Activated CD8-positive, alpha-beta T cell treated with anti-CD3 and anti-CD28 coated beads, Interleukin-2, amount 10 ng/mL, durations not matched to agents 7 days and 5 days (primary cell): ENCODE measurements at regions not wholly inside any gene's neighbourhood (a gene's known extent, or its start where the extent isn't known, plus 50 kb on each side); places are given as distances from the start of the nearest gene placed in this dataset.

ENCODE experiments used
- ATAC-seq: fragments of 150-1000 bp; cut with Tn5 transposase; one replicate; pipeline ENCODE4 v1.10.0; 2021; ENCODE audit warnings: moderate library complexity
- CTCF ChIA-PET: fragments of 350-600 bp; sonication (Branson Sonifier 250); formaldehyde crosslinking; loops from one replicate; lab custom pipeline; 2021; ENCODE audit warnings: antibody characterized with exemption; lab: Charles Lee
- POLR2A ChIA-PET: fragments of 350-600 bp; sonication (Branson Sonifier 250); formaldehyde crosslinking; loops from one replicate; lab custom pipeline; 2021; ENCODE audit warnings: antibody characterized with exemption; lab: Charles Lee
- DNase-seq: peaks from one replicate; pipeline ENCODE4 v3.0.0-alpha.2; 2020
- H3K27ac Mint-ChIP-seq: one replicate; pipeline ENCODE4 v1.8.0; 2021; ENCODE audit warnings: mild to moderate bottlenecking, mixed read lengths
- H3K27me3 Mint-ChIP-seq: one replicate; pipeline ENCODE4 v1.8.0; 2021; ENCODE audit warnings: low read depth, mixed read lengths
- H3K36me3 Mint-ChIP-seq: one replicate; pipeline ENCODE4 v1.8.0; 2021; ENCODE audit warnings: low read depth, mixed read lengths
- H3K4me1 Mint-ChIP-seq: one replicate; pipeline ENCODE4 v1.8.0; 2021; ENCODE audit warnings: low read depth, mixed read lengths
- H3K4me3 Mint-ChIP-seq: one replicate; pipeline ENCODE4 v1.8.0; 2021; ENCODE audit warnings: mild to moderate bottlenecking, mixed read lengths
- H3K9me3 Mint-ChIP-seq: one replicate; pipeline ENCODE4 v1.8.0; 2022; ENCODE audit warnings: mixed read lengths; ENCODE audit not compliant: insufficient read depth

DNA sequence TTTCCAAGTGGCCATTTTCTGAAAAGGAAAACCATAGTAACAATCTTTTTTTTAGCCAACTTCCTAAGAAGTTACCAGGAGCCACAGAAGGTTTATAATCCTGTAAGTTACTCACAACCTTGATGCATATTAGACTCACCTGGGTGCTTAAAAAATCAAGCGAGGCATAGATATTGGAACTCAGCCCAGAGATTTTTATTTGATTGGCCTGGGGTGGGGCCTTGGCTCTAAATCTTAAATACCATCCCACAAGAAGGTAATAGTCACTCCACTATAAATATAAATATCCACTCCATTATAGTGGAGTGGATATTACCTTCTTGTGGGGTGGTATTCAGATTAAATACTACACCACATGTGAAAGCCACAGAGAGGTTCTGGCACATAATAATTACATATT lies 429.6 kb downstream of the RFC3 start:
- no peaks in the 10 kb centered on the region for H3K4me1 Mint-ChIP-seq
- CTCF ChIA-PET = no interaction called here
- ATAC-seq = no peak
- no peaks in the 10 kb centered on the region for H3K27me3 Mint-ChIP-seq
- no peak overlapping the region for H3K4me3 Mint-ChIP-seq
- DNase-seq = no peak
- H3K27ac Mint-ChIP-seq = no peak overlapping the region
- H3K36me3 Mint-ChIP-seq = no peaks in the 10 kb centered on the region
- POLR2A ChIA-PET = no interaction called here
- no peaks in the 10 kb centered on the region for H3K9me3 Mint-ChIP-seq

DNA sequence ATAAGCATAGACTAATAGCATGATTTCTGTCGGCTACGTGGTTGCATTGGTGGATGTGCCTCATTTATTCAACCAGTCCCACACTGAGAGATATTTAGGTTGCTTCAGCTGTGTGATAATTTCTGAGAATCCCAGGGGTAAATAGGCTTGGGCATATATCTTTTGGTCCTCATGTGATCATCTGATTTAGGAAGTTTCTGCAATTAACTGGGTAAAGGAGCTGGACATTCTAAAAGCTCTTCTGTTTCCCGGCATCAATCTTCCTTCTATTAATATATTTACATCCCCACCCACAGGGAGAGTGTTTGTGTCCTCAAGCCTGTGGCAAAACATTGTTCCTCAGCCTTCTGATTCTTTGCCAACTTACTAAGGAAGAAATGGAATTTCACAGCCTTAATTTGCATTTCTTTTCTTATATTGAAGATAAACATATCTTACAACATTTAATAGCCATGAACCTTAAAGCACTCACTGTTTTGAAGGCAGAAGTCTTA lies 431.6 kb downstream of the RFC3 start:
- ATAC-seq (no peak), DNase-seq (no peak)
- CTCF ChIA-PET = no interaction called here
- Mint-ChIP-seq H3K36me3 (no peaks in the 10 kb centered on the region), H3K4me1 (no peaks in the 10 kb centered on the region), H3K4me3 (no peak overlapping the region), H3K9me3 (no peaks in the 10 kb centered on the region), H3K27ac (no peak overlapping the region), H3K27me3 (no peaks in the 10 kb centered on the region)
- POLR2A ChIA-PET = no interaction called here

DNA sequence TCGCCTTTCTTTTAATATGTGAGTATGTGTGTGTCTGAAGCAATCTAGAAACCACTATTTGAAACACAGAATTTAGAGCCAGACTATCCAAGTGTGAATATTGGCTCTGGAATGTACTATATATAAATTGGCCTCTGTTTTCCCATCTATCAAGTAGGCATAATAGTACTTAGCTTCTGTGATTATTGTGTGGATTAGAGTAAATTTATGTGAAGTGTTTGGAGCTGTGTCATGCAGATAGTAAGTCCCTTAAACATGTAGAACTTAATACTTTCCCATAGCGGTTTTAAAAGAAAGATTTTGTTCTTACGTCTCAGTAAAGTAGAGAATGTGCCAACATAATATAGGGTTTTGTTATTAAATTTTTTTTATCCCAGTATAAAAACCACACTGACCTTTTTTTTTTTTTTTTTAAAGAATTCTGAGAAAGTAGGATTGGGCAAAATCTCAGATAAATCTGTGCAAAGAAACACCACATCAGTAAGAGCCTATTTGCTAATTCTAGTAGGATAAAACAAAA lies 432.3 kb downstream of the RFC3 start:
- CTCF ChIA-PET = no interaction called here
- H3K27ac Mint-ChIP-seq = no peak overlapping the region
- no peak for DNase-seq
- H3K36me3 Mint-ChIP-seq = no peaks in the 10 kb centered on the region
- H3K27me3 Mint-ChIP-seq = no peaks in the 10 kb centered on the region
- POLR2A ChIA-PET = no interaction called here
- H3K9me3 Mint-ChIP-seq = no peaks in the 10 kb centered on the region
- ATAC-seq = no peak
- no peak overlapping the region for H3K4me3 Mint-ChIP-seq
- H3K4me1 Mint-ChIP-seq = no peaks in the 10 kb centered on the region

DNA sequence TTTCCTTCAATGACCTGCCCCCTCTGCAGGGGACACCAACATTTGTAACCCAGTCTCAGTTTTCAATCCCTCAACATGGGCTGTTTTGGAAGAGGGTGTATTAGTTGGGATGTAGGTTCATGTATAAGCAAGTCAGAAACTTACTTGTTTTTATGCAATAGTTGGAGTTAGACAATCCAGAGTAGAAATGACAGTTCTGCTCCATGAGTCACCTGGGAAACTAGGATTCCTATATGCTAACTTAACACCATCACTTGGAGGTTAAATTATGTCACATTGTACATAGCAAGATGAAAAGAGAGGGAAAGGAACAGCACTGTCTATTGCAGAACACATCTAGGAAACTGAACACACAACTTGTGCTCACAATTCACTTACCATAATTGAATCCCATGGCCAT lies 436.4 kb downstream of the RFC3 start:
- H3K27me3 Mint-ChIP-seq = no peaks in the 10 kb centered on the region
- no peaks in the 10 kb centered on the region for H3K36me3 Mint-ChIP-seq
- POLR2A ChIA-PET = no interaction called here
- no peaks in the 10 kb centered on the region for H3K4me1 Mint-ChIP-seq
- no peak overlapping the region for H3K27ac Mint-ChIP-seq
- DNase-seq (no peak), ATAC-seq (no peak)
- no peak overlapping the region for H3K4me3 Mint-ChIP-seq
- no peaks in the 10 kb centered on the region for H3K9me3 Mint-ChIP-seq
- CTCF ChIA-PET = no interaction called here

DNA sequence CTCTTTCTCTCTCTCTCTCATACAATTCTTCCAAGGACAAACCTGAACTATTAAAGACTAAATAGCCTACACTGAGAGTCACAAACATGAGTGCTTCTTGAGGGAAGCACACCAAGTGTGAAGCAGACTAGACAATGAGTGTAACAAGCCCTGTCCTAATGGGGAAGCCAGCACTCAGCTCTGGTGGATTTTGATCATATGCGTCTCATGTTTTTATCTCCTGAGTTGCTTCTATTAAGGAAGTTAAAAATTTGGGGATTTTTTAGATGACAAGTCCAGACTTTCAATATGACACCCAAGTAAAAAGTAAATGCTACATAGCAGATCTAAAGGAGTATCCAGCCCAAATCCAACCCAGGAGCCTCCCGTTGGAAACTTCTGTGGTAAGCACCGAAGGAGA lies 437.8 kb downstream of the RFC3 start:
- Mint-ChIP-seq H3K27ac (no peak overlapping the region), H3K27me3 (no peaks in the 10 kb centered on the region), H3K36me3 (no peaks in the 10 kb centered on the region), H3K4me3 (no peak overlapping the region), H3K9me3 (no peaks in the 10 kb centered on the region), H3K4me1 (no peaks in the 10 kb centered on the region)
- DNase-seq = no peak
- ATAC-seq = no peak
- ChIA-PET POLR2A (no interaction called here), CTCF (no interaction called here)

DNA sequence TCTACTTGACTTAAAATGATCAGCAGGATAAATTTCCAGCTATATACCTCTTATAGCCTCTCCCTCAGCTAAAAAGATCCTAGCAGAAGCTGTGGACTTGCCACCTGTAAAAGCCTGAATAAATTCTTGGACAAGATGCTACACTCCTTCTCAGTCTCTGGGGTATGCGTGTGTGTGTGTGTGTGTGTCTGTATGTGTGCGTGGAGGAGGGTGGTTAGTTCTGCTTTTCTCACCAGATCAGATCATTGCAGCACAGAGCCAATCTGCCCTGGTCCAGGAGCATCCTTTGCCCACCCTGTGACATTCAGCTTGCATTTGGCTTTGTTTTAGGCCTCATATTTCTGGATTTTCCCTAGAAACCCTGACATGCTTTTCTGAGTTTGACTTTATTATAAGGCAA lies 438.3 kb downstream of the RFC3 start:
- DNase-seq (no peak), ATAC-seq (no peak)
- H3K27me3 Mint-ChIP-seq = no peaks in the 10 kb centered on the region
- H3K27ac Mint-ChIP-seq = no peak overlapping the region
- ChIA-PET CTCF (no interaction called here), POLR2A (no interaction called here)
- no peaks in the 10 kb centered on the region for H3K36me3 Mint-ChIP-seq
- H3K9me3 Mint-ChIP-seq = no peaks in the 10 kb centered on the region
- H3K4me1 Mint-ChIP-seq = no peaks in the 10 kb centered on the region
- H3K4me3 Mint-ChIP-seq = no peak overlapping the region

DNA sequence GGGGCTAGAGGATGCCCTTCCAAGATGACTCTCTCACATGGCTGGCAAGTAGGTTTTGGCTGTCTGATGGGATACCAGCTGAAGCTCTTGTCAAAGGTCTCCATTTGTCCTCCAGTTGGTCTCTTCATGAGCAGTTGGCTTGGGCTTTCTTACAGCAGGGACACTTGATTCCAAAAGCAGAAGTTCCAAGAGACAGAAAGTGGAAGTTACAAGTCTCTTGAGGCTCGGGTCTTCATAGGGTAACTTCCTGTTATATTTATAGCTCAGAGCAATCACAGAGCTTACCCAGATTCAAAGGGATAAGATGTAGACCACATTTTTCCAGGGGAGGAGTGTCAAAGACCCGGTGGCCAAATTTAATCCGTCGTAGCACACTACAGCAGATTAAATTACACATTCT lies 440.0 kb downstream of the RFC3 start:
- no peak overlapping the region for H3K27ac Mint-ChIP-seq
- no peaks in the 10 kb centered on the region for H3K27me3 Mint-ChIP-seq
- ATAC-seq = no peak
- no peak overlapping the region for H3K4me3 Mint-ChIP-seq
- no peaks in the 10 kb centered on the region for H3K9me3 Mint-ChIP-seq
- no peaks in the 10 kb centered on the region for H3K36me3 Mint-ChIP-seq
- CTCF ChIA-PET = no interaction called here
- no peaks in the 10 kb centered on the region for H3K4me1 Mint-ChIP-seq
- DNase-seq = no peak
- POLR2A ChIA-PET = no interaction called here

DNA sequence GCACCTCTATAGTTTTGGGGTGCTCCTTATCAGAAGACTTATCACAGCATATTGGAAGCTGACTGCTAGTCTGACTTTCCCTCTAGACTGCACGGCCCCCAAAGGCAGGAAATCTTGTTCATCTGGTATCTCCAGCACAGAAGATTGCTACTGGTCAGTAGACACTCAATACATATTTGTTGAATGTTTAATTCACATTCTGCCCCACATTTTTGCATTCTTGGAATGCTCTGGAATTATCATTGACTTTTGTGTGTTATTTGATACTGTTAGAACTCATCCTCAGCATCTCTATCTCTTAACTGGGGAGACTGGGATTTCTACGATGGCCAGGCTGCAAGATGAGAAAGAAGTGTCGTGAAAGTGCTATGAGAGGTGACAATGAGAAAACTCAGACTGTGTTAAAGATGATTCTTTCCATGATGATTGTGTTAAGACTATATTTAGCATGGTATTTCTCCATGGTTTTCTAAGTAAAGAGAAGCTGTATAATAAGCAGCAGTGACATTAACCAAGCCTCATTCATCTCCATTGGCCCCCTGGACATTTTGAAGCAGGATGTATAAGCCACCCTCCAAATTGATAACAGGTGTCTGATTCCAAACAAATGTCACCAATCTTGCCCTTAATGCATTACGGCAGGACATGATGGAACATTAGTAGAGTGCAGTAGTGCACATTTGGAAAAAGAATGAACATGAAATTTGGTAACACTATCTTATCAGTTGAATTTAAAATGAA lies 440.9 kb downstream of the RFC3 start:
- no peaks in the 10 kb centered on the region for H3K4me1 Mint-ChIP-seq
- no peak overlapping the region for H3K4me3 Mint-ChIP-seq
- peaks cover 3% of the 10 kb centered on the region for H3K9me3 Mint-ChIP-seq
- H3K27me3 Mint-ChIP-seq = no peaks in the 10 kb centered on the region
- H3K27ac Mint-ChIP-seq = no peak overlapping the region
- no peak for ATAC-seq
- ChIA-PET POLR2A (no interaction called here), CTCF (no interaction called here)
- DNase-seq = no peak
- no peaks in the 10 kb centered on the region for H3K36me3 Mint-ChIP-seq

DNA sequence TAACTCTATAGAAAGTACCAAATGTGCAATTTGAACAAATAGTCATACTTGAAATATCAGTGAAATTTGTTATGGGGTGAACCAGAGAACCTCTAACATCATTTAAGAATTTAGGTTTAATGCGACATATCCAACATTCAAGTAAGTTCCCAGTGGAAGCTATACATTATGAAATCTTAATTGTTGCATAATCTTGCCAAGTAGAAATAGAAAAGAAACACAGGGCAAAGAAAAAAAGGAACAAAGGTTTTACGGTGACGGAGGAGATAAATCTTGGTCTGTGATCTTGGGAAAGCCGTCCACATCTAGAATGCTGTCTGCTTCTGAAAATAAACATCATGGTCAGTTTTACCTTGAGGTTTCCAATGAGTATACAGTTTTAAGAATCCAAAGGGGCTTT lies 445.7 kb downstream of the RFC3 start:
- Mint-ChIP-seq H3K27ac (no peak overlapping the region), H3K9me3 (peaks cover 9% of the 10 kb centered on the region), H3K27me3 (no peaks in the 10 kb centered on the region), H3K36me3 (no peaks in the 10 kb centered on the region), H3K4me1 (no peaks in the 10 kb centered on the region), H3K4me3 (no peak overlapping the region)
- no peak for DNase-seq
- POLR2A ChIA-PET = no interaction called here
- ATAC-seq = no peak
- CTCF ChIA-PET = no interaction called here

DNA sequence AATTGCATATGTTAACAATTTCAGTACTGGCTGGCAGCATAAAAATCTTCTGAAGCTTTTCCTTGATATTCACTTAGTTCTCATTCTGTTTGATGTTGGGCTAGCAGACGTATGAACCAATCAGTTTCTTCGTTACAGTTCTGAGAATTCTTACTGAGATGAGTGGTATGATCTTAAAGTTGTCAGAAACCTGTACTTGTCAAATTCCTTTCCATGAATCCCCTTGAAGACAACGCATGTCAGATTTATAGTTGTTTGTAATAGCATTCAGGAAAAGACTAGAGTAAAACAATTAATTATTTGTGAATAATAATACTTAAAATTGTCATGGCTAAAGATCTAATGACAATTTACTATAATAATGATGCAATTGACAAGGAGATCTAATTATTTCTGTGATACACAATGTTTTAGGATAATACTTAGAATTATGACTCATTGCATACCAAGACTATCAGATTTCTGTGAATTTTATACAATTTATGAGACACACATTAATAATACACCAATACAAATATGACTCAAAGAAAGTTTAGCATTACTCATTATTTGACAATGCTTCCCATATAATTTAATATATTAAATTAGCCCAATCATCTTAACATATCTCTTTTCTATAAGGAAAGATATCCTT lies 447.2 kb downstream of the RFC3 start:
- Mint-ChIP-seq H3K36me3 (no peaks in the 10 kb centered on the region), H3K4me1 (no peaks in the 10 kb centered on the region), H3K27me3 (no peaks in the 10 kb centered on the region), H3K4me3 (no peak overlapping the region), H3K9me3 (peaks cover 17% of the 10 kb centered on the region), H3K27ac (no peak overlapping the region)
- POLR2A ChIA-PET = no interaction called here
- CTCF ChIA-PET = no interaction called here
- ATAC-seq (no peak), DNase-seq (no peak)

DNA sequence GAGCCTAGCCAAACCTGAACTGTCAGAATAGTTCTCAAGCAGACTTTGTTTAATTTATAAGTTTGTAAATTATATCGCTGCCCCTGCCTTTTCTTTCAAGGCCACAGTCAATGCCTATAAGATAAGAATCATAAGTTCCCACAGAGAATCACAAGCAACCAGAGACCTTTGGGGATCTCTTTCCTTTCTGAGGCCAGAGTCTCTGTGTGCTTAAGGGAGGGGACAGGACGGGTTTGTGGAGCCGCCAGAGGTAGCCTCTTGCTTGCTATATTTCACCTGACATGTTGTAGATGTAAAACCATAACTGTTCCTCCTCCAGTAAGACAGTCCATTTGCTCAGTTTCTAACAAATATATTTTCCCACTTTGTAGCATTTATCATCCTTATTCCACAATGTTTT lies 458.8 kb downstream of the RFC3 start:
- peaks cover 3% of the 10 kb centered on the region for H3K9me3 Mint-ChIP-seq
- no peaks in the 10 kb centered on the region for H3K27me3 Mint-ChIP-seq
- ChIA-PET POLR2A (no interaction called here), CTCF (no interaction called here)
- ATAC-seq = no peak
- DNase-seq = no peak
- no peaks in the 10 kb centered on the region for H3K36me3 Mint-ChIP-seq
- H3K4me3 Mint-ChIP-seq = no peak overlapping the region
- no peaks in the 10 kb centered on the region for H3K4me1 Mint-ChIP-seq
- H3K27ac Mint-ChIP-seq = no peak overlapping the region

DNA sequence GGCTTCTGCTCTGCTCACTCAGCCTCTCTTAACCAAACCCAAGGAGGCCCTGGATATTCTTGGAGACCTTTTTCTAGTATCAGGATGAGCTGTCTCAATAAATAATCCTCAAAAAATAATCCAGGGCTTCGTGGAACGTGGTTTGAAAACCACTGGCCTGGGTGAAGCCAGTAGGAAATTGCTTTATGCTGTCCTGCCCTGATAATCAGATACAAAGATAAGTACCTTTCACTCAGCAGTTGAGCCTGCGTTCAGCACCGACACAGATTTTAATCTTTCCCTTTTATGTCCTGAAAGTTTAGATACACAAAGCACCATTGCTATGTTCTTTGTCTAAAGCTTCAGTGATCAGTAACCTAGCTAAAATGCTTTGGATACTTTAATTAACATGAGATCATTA lies 460.0 kb downstream of the RFC3 start:
- Mint-ChIP-seq H3K27ac (no peak overlapping the region), H3K36me3 (no peaks in the 10 kb centered on the region), H3K4me3 (no peak overlapping the region), H3K9me3 (peaks cover 3% of the 10 kb centered on the region), H3K4me1 (no peaks in the 10 kb centered on the region), H3K27me3 (no peaks in the 10 kb centered on the region)
- no peak for ATAC-seq
- ChIA-PET CTCF (no interaction called here), POLR2A (no interaction called here)
- DNase-seq = no peak
